HCT116 (cell line): ENCODE measurements at regions not wholly inside any gene's neighbourhood (a gene's known extent, or its start where the extent isn't known, plus 50 kb on each side); places are given as distances from the start of the nearest gene placed in this dataset.

Experiments
- ATAC-seq: fragments of 200-7000 bp; cut with Tn5 transposase; 2 replicates; pipeline ENCODE4 v1.9.1; 2020; ENCODE audit warnings: mild to moderate bottlenecking, moderate library complexity
- BruUV-seq: library from RNA; stranded (reverse); fragments of 400-500 nt; replicated peaks from 2 replicates; lab custom pipeline; 2021; lab: Mats Ljungman, UMichigan
- CTCF ChIA-PET: fragments of 300-600 bp; sonication (Branson Sonifier 250); formaldehyde crosslinking; loops from one replicate; lab custom pipeline; 2021; ENCODE audit warnings: antibody characterized with exemption; lab: Charles Lee
- POLR2A ChIA-PET: fragments of 300-600, 350-600 bp; sonication (Branson Sonifier 250); formaldehyde crosslinking; loops from one replicate; lab custom pipeline; 2021; ENCODE audit warnings: antibody characterized with exemption; lab: Charles Lee
- RAD21 ChIA-PET, 2 experiments: fragments of 300-600 bp; sonication (Branson Sonifier 250); formaldehyde crosslinking; loops; one replicate each; lab custom pipeline; 2023; ENCODE audit warnings: low total read pairs in 2 of 2; ENCODE audit not compliant: uncharacterized antibody in 2 of 2, unreplicated experiment in 2 of 2, low non-redundant PET in 1 of 2; lab: Charles Lee
- DNase-seq: peaks from one replicate; pipeline ENCODE4 v3.0.0-alpha.2; 2010; ENCODE audit warnings: low read depth, low spot score
- H2AFZ ChIP-seq: fragments of 200-600 bp; shearing (Covaris generic), sonication (generic); 2 replicates; pipeline ENCODE4 v1.6.1; 2017; ENCODE audit warnings: low read depth, mixed run types, mixed read lengths, antibody characterized with exemption, low read length; ENCODE audit not compliant: poor library complexity, severe bottlenecking
- H3K27ac ChIP-seq: 2 replicates; pipeline ENCODE4 v1.5.1; 2012; ENCODE audit warnings: low read depth, low read length
- H3K27me3 ChIP-seq: fragments of 200-600 bp; sonication (generic); 2 replicates; pipeline ENCODE4 v1.6.1; 2016; ENCODE audit warnings: mixed run types, low read length, mixed read lengths; ENCODE audit not compliant: insufficient read depth
- H3K36me3 ChIP-seq, 2 experiments: fragments of 200-500 bp in 1 of 2; fragments of 200-600 bp in 1 of 2; sonication (Bioruptor generic) in 1 of 2; sonication (generic) in 1 of 2; 2 replicates each; pipeline versions ENCODE4 v1.5.1 to v1.6.1; 2014 to 2016; ENCODE audit warnings: low read length in 2 of 2, inconsistent platforms in 1 of 2, mixed read lengths in 1 of 2, mixed run types in 1 of 2; ENCODE audit not compliant: insufficient read depth in 2 of 2, control insufficient read depth in 1 of 2
- H3K4me1 ChIP-seq, 2 experiments: fragments of 200-600 bp in 1 of 2; sonication (generic) in 1 of 2; 2 replicates each; pipeline versions ENCODE4 v1.5.1 to v1.6.1; 2012 to 2017; ENCODE audit warnings: low read length in 2 of 2, inconsistent platforms in 1 of 2, mild to moderate bottlenecking in 1 of 2, mixed read lengths in 1 of 2, mixed run types in 1 of 2, moderate library complexity in 1 of 2; ENCODE audit not compliant: insufficient read depth in 2 of 2, control insufficient read depth in 1 of 2
- H3K4me2 ChIP-seq: fragments of 200-600 bp; sonication (generic); 2 replicates; pipeline ENCODE4 v1.6.1; 2017; ENCODE audit warnings: mixed run types, low read length, mixed read lengths
- H3K4me3 ChIP-seq, 2 experiments: fragments of 200-600 bp in 1 of 2; sonication (generic) in 1 of 2; replicated peaks in 1 of 2; 2 replicates each; pipeline ENCODE4 v1.5.1; 2011 to 2016; ENCODE audit warnings: low read length in 2 of 2, control low read depth in 1 of 2, low read depth in 1 of 2, mild to moderate bottlenecking in 1 of 2, mixed read lengths in 1 of 2, mixed run types in 1 of 2
- H3K79me2 ChIP-seq: fragments of 200-600 bp; sonication (generic); 2 replicates; pipeline ENCODE4 v1.6.1; 2017; ENCODE audit warnings: mild to moderate bottlenecking, mixed run types, low read length, moderate library complexity, mixed read lengths; ENCODE audit not compliant: insufficient read depth
- H3K9ac ChIP-seq: fragments of 200-600 bp; sonication (generic); 2 replicates; pipeline ENCODE4 v1.6.1; 2016; ENCODE audit warnings: low read length, mixed read lengths
- H3K9me2 ChIP-seq: fragments of 200-600 bp; sonication (generic), shearing (Covaris generic); 2 replicates; pipeline ENCODE4 v1.6.1; 2017; ENCODE audit warnings: mixed run types, mild to moderate bottlenecking, moderate library complexity; ENCODE audit not compliant: insufficient read depth
- H3K9me3 ChIP-seq, 2 experiments: fragments of 200-500 bp in 1 of 2; fragments of 200-600 bp in 1 of 2; sonication (Bioruptor generic) in 1 of 2; sonication (generic) in 1 of 2; 2 replicates each; pipeline ENCODE4 v1.6.1; 2014 to 2017; ENCODE audit warnings: low read length in 2 of 2, mixed read lengths in 2 of 2, inconsistent platforms in 1 of 2, low read depth in 1 of 2, mild to moderate bottlenecking in 1 of 2, mixed run types in 1 of 2, moderate library complexity in 1 of 2; ENCODE audit not compliant: control insufficient read depth in 1 of 2, insufficient read depth in 1 of 2
- H4K20me1 ChIP-seq: fragments of 200-600 bp; sonication (generic), shearing (Covaris generic); 2 replicates; pipeline ENCODE4 v1.6.1; 2017; ENCODE audit warnings: mixed run types, mild to moderate bottlenecking, moderate library complexity; ENCODE audit not compliant: insufficient read depth
- CBX3 ChIP-seq: IDR thresholded peaks from 2 replicates; pipeline ENCODE4 v1.6.1; 2012; ENCODE audit warnings: low read depth
- CEBPB ChIP-seq: IDR thresholded peaks from 2 replicates; pipeline ENCODE4 v1.6.1; 2012; ENCODE audit warnings: low read depth
- EGR1 ChIP-seq: IDR thresholded peaks from 2 replicates; pipeline ENCODE4 v1.6.1; 2012; ENCODE audit warnings: low read depth
- ELF1 ChIP-seq: IDR thresholded peaks from 2 replicates; pipeline ENCODE4 v1.6.1; 2012; ENCODE audit warnings: low read depth, borderline replicate concordance
- EZH2 ChIP-seq: fragments of 200-600 bp; sonication (generic); IDR thresholded peaks from 2 replicates; pipeline ENCODE4 v1.6.1; 2017; ENCODE audit warnings: antibody characterized with exemption, mixed run types
- EZH2phosphoT487 ChIP-seq: fragments of 200-600 bp; IDR thresholded peaks from 2 replicates; pipeline ENCODE4 v1.6.1; 2018; ENCODE audit warnings: antibody characterized with exemption, borderline replicate concordance
- FOSL1 ChIP-seq: IDR thresholded peaks from 2 replicates; pipeline ENCODE4 v1.6.1; 2012; ENCODE audit warnings: low read depth
- JUND ChIP-seq: IDR thresholded peaks from 2 replicates; pipeline ENCODE4 v1.6.1; 2012
- POLR2A ChIP-seq: IDR thresholded peaks from 2 replicates; pipeline ENCODE4 v1.7.0; 2011; ENCODE audit warnings: borderline replicate concordance; ENCODE audit not compliant: insufficient read depth, insufficient read length; ENCODE audit errors: extremely low read depth
- POLR2AphosphoS5 ChIP-seq: IDR thresholded peaks from 2 replicates; pipeline ENCODE4 v1.6.1; 2011; ENCODE audit warnings: mild to moderate bottlenecking, low read depth, low read length, moderate library complexity
- SIN3A ChIP-seq: IDR thresholded peaks from 2 replicates; pipeline ENCODE4 v1.6.1; 2012; ENCODE audit warnings: low read depth
- SP1 ChIP-seq: IDR thresholded peaks from 2 replicates; pipeline ENCODE4 v1.6.1; 2012; ENCODE audit warnings: low read depth
- SRF ChIP-seq: IDR thresholded peaks from 2 replicates; pipeline ENCODE4 v1.6.1; 2012; ENCODE audit warnings: low read depth
- TCF7L2 ChIP-seq: IDR thresholded peaks from 2 replicates; pipeline ENCODE4 v1.7.0; 2011; ENCODE audit warnings: borderline replicate concordance, inconsistent platforms; ENCODE audit not compliant: insufficient read depth, insufficient read length; ENCODE audit errors: extremely low read depth
- YY1 ChIP-seq: IDR thresholded peaks from 2 replicates; pipeline ENCODE4 v1.6.1; 2011; ENCODE audit warnings: low read length, low read depth, moderate library complexity, mild to moderate bottlenecking; ENCODE audit not compliant: insufficient replicate concordance; ENCODE audit errors: extremely low read depth
- ZNF274 ChIP-seq: fragments of 200-500 bp; sonication (Bioruptor generic); IDR thresholded peaks from 2 replicates; pipeline ENCODE4 v1.6.1; 2014; ENCODE audit warnings: mild to moderate bottlenecking, low read depth, low read length, inconsistent platforms
- intact Hi-C: fragments of 100-400 bp; cut with micrococcal nuclease; formaldehyde crosslinking; loops from 2 replicates; pipeline ENCODE4 v1.10.0; 2022
- TF ChIP-seq, protein P1 (sequence below): IDR thresholded peaks from 2 replicates; pipeline ENCODE4 v1.6.1; 2012
- TF ChIP-seq, protein P2 (sequence below), 3 experiments: fragments of 200-600 bp in 1 of 3; sonication (generic) in 1 of 3; IDR thresholded peaks in 2 of 3; conservative IDR thresholded peaks in 1 of 3; 2 replicates each; pipeline ENCODE4 v1.5.1; 2012 to 2017; ENCODE audit warnings: low read depth in 2 of 3, low read length in 2 of 3, antibody characterized with exemption in 1 of 3, borderline replicate concordance in 1 of 3, control low read depth in 1 of 3, mild to moderate bottlenecking in 1 of 3, mixed read lengths in 1 of 3, mixed run types in 1 of 3, moderate library complexity in 1 of 3; ENCODE audit not compliant: insufficient read depth in 1 of 3

DNA sequence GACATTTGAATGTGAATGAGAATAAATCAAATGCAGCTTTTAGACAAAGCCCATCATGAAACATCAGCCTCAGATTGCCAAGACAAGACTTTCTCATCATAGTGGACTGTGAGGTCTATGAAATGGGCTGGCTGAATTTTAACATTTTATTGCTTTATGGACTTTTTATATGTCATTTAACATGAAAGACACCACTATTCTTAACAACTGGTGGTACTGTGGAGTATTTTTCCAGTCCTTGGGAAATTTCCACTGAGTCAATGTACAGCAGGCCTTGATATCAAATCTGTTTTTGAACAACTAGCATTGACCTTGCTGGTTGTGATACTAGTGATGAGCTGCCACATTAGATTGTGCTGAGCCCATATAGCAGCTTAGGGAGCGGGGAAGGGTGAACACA, 326.6 kb upstream of the CITED2 start:
- Histone ChIP-seq H2AFZ (no peak overlapping the region), H3K36me3 (no peaks in the 10 kb centered on the region), H3K4me2 (no peak overlapping the region), H3K9ac (no peak overlapping the region), H3K4me3 (no peak overlapping the region), H3K27ac (no peak overlapping the region), H3K9me3 (no peaks in the 10 kb centered on the region), H3K79me2 (no peaks in the 10 kb centered on the region), H3K9me2 (no peaks in the 10 kb centered on the region), H4K20me1 (no peaks in the 10 kb centered on the region), H3K27me3 (no peaks in the 10 kb centered on the region), H3K4me1 (no peaks in the 10 kb centered on the region)
- ATAC-seq (no peak), DNase-seq (no peak)
- ChIA-PET CTCF (no interaction called here), POLR2A (no interaction called here), RAD21 (no interaction called here)
- no TSS peak for BruUV-seq
- intact Hi-C loops: no loop called here
- TF ChIP-seq POLR2AphosphoS5 (no peak), ZNF274 (no peak), EZH2 (no peak), POLR2A (no peak), SP1 (no peak), FOSL1 (no peak), CBX3 (no peak), SRF (no peak), ELF1 (no peak), SIN3A (no peak), EZH2phosphoT487 (no peak), YY1 (no peak), CEBPB (no peak), TCF7L2 (no peak), JUND (no peak), EGR1 (no peak)
- TF ChIP-seq, protein P1, sequence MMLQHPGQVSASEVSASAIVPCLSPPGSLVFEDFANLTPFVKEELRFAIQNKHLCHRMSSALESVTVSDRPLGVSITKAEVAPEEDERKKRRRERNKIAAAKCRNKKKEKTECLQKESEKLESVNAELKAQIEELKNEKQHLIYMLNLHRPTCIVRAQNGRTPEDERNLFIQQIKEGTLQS: no peak
- TF ChIP-seq, protein P2, sequence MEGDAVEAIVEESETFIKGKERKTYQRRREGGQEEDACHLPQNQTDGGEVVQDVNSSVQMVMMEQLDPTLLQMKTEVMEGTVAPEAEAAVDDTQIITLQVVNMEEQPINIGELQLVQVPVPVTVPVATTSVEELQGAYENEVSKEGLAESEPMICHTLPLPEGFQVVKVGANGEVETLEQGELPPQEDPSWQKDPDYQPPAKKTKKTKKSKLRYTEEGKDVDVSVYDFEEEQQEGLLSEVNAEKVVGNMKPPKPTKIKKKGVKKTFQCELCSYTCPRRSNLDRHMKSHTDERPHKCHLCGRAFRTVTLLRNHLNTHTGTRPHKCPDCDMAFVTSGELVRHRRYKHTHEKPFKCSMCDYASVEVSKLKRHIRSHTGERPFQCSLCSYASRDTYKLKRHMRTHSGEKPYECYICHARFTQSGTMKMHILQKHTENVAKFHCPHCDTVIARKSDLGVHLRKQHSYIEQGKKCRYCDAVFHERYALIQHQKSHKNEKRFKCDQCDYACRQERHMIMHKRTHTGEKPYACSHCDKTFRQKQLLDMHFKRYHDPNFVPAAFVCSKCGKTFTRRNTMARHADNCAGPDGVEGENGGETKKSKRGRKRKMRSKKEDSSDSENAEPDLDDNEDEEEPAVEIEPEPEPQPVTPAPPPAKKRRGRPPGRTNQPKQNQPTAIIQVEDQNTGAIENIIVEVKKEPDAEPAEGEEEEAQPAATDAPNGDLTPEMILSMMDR (IDR thresholded peaks at IDR 0.05 in 2 of 3, conservative IDR thresholded peaks at IDR 0.05 in 1 of 3; ENCODE audit: borderline replicate concordance in 1 of 3, insufficient read depth in 1 of 3, low read depth in 2 of 3, low read length in 2 of 3): no peak
